ENCODE measurements at regions not wholly inside any gene's neighbourhood (a gene's known extent, or its start where the extent isn't known, plus 50 kb on each side); places are given as distances from the start of the nearest gene placed in this dataset.

GRCh38 chr22:49213731-49214352 lies 613.8 kb downstream of the BRD1 start:
- H3K27me3 ChIP-seq (ENCODE audit: control insufficient read depth, insufficient read depth, low read length) = no peaks in the 10 kb centered on the region; the same call in 1 of the 2 replicates
- peaks cover 3% of the 10 kb centered on the region; the same call in 1 of the 2 replicates for H3K9me3 ChIP-seq (ENCODE audit: control insufficient read depth, insufficient read depth, low read depth, low read length)
- ChIA-PET POLR2A (no interaction called here), CTCF (interaction anchor here (0.6 kb wide), 1 partner anchor 334 kb away, joined by 3 read pairs; no protein-coding TSS in a partner anchor)
- H3K36me3 ChIP-seq (ENCODE audit: control insufficient read depth, insufficient read depth, low read length) = no peaks in the 10 kb centered on the region
- no TSS peak for BruUV-seq (replicated peaks)
- in situ Hi-C loops (cut with HindIII; ENCODE audit: low pct_unique_long_range_greater_than_20kb, low sequenced_read_pairs) (no loop called here), intact Hi-C loops (cut with micrococcal nuclease; ENCODE audit: unreplicated experiment) (no loop called here)
- no peaks in the 10 kb centered on the region for H3K4me1 ChIP-seq (ENCODE audit: control insufficient read depth, insufficient read depth, low read length)
- ATAC-seq (no peak), DNase-seq (ENCODE audit: low read depth, low spot score) (no peak)
- no peak overlapping the region for H3K27ac ChIP-seq (ENCODE audit: low read length)
- no peak overlapping the region for H3K4me3 ChIP-seq (ENCODE audit: low read depth in 2 of 2, low read length in 2 of 2)
- TF ChIP-seq, protein P1, sequence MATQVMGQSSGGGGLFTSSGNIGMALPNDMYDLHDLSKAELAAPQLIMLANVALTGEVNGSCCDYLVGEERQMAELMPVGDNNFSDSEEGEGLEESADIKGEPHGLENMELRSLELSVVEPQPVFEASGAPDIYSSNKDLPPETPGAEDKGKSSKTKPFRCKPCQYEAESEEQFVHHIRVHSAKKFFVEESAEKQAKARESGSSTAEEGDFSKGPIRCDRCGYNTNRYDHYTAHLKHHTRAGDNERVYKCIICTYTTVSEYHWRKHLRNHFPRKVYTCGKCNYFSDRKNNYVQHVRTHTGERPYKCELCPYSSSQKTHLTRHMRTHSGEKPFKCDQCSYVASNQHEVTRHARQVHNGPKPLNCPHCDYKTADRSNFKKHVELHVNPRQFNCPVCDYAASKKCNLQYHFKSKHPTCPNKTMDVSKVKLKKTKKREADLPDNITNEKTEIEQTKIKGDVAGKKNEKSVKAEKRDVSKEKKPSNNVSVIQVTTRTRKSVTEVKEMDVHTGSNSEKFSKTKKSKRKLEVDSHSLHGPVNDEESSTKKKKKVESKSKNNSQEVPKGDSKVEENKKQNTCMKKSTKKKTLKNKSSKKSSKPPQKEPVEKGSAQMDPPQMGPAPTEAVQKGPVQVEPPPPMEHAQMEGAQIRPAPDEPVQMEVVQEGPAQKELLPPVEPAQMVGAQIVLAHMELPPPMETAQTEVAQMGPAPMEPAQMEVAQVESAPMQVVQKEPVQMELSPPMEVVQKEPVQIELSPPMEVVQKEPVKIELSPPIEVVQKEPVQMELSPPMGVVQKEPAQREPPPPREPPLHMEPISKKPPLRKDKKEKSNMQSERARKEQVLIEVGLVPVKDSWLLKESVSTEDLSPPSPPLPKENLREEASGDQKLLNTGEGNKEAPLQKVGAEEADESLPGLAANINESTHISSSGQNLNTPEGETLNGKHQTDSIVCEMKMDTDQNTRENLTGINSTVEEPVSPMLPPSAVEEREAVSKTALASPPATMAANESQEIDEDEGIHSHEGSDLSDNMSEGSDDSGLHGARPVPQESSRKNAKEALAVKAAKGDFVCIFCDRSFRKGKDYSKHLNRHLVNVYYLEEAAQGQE (IDR thresholded peaks at IDR 0.05; ENCODE audit: insufficient read depth in 1 of 2, low read depth in 2 of 2, low read length in 1 of 2) = no peak
- TF ChIP-seq POLR2AphosphoS5 (IDR thresholded peaks at IDR 0.05; ENCODE audit: low read depth, low read length) (no peak), SIN3A (IDR thresholded peaks at IDR 0.05; ENCODE audit: borderline replicate concordance, insufficient read depth, low read depth, low read length) (no peak), TCF7L2 (IDR thresholded peaks at IDR 0.05; ENCODE audit: low read depth, low read length) (no peak)
- TF ChIP-seq, protein P2, sequence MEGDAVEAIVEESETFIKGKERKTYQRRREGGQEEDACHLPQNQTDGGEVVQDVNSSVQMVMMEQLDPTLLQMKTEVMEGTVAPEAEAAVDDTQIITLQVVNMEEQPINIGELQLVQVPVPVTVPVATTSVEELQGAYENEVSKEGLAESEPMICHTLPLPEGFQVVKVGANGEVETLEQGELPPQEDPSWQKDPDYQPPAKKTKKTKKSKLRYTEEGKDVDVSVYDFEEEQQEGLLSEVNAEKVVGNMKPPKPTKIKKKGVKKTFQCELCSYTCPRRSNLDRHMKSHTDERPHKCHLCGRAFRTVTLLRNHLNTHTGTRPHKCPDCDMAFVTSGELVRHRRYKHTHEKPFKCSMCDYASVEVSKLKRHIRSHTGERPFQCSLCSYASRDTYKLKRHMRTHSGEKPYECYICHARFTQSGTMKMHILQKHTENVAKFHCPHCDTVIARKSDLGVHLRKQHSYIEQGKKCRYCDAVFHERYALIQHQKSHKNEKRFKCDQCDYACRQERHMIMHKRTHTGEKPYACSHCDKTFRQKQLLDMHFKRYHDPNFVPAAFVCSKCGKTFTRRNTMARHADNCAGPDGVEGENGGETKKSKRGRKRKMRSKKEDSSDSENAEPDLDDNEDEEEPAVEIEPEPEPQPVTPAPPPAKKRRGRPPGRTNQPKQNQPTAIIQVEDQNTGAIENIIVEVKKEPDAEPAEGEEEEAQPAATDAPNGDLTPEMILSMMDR (IDR thresholded peaks at IDR 0.05) = no peak

DNA sequence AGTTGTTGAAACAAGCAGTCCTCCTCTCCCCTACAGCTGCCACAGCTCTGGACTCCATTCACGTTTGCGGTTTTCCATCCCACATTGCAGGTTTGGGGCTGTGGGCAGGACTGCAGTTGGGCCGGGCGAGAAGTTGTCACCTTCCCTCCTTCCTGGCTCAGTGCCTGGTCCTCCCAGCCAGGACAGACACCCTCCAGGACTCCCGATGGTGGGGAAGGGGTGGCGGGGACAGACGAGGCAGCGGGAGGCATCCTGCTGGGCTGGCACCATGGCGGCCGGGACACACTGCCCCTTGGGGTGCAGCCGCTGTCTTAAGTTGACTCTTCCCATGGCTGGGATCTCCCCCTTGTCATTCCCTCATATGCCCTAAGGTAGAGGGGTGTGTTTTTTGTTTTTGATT lies 615.2 kb downstream of the BRD1 start:
- Histone ChIP-seq H3K36me3 (ENCODE audit: control insufficient read depth, insufficient read depth, low read length) (no peaks in the 10 kb centered on the region), H3K27ac (ENCODE audit: low read length) (no peak overlapping the region), H3K4me3 (ENCODE audit: low read depth in 2 of 2, low read length in 2 of 2) (no peak overlapping the region), H3K27me3 (ENCODE audit: control insufficient read depth, insufficient read depth, low read length) (no peaks in the 10 kb centered on the region; the same call in 1 of the 2 replicates), H3K4me1 (ENCODE audit: control insufficient read depth, insufficient read depth, low read length) (no peaks in the 10 kb centered on the region), H3K9me3 (ENCODE audit: control insufficient read depth, insufficient read depth, low read depth, low read length) (no peaks in the 10 kb centered on the region)
- ATAC-seq = no peak
- intact Hi-C loops (cut with micrococcal nuclease; ENCODE audit: unreplicated experiment) (no loop called here), in situ Hi-C loops (cut with HindIII; ENCODE audit: low pct_unique_long_range_greater_than_20kb, low sequenced_read_pairs) (no loop called here)
- DNase-seq (ENCODE audit: low read depth, low spot score) = no peak
- POLR2A ChIA-PET = no interaction called here
- TF ChIP-seq POLR2AphosphoS5 (IDR thresholded peaks at IDR 0.05; ENCODE audit: low read depth, low read length) = no peak
- TF ChIP-seq, protein P2 (IDR thresholded peaks at IDR 0.05) = no peak
- TF ChIP-seq, protein P1 (IDR thresholded peaks at IDR 0.05; ENCODE audit: insufficient read depth in 1 of 2, low read depth in 2 of 2, low read length in 1 of 2) = no peak
- TF ChIP-seq SIN3A (IDR thresholded peaks at IDR 0.05; ENCODE audit: borderline replicate concordance, insufficient read depth, low read depth, low read length) = no peak
- TF ChIP-seq TCF7L2 (IDR thresholded peaks at IDR 0.05; ENCODE audit: low read depth, low read length) = no peak
- no TSS peak for BruUV-seq (replicated peaks)
- CTCF ChIA-PET = no interaction called here

Measured in Panc1 (cell line).